ENCODE measurements at regions not wholly inside any gene's neighbourhood (a gene's known extent, or its start where the extent isn't known, plus 50 kb on each side); places are given as distances from the start of the nearest gene placed in this dataset.

DNA sequence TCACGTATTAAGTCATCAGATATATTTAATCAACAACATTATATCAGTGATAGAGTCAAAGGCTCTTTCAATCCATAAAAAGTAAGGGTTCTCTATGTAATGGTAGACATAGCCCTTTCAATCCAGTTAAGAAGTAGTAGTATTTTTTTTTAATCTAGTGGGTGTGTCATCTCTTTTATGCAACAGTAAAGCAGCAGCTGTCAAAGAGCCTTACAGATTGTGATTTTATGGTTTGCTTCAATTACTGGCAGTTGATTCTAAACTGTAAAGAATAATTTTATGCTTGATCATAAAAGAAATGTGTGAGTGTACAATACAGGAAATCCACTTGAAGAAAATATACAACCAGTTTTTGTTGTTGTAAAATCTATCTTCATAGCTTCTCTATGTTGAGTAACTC lies 902.6 kb upstream of the MBL2 start:
- TF ChIP-seq, protein P1, sequence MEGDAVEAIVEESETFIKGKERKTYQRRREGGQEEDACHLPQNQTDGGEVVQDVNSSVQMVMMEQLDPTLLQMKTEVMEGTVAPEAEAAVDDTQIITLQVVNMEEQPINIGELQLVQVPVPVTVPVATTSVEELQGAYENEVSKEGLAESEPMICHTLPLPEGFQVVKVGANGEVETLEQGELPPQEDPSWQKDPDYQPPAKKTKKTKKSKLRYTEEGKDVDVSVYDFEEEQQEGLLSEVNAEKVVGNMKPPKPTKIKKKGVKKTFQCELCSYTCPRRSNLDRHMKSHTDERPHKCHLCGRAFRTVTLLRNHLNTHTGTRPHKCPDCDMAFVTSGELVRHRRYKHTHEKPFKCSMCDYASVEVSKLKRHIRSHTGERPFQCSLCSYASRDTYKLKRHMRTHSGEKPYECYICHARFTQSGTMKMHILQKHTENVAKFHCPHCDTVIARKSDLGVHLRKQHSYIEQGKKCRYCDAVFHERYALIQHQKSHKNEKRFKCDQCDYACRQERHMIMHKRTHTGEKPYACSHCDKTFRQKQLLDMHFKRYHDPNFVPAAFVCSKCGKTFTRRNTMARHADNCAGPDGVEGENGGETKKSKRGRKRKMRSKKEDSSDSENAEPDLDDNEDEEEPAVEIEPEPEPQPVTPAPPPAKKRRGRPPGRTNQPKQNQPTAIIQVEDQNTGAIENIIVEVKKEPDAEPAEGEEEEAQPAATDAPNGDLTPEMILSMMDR (IDR thresholded peaks at IDR 0.05) = no peak
- no peak for TF ChIP-seq POLR2A (IDR thresholded peaks at IDR 0.05)
